Endothelial cell of umbilical vein (primary cell): ENCODE measurements at regions not wholly inside any gene's neighbourhood (a gene's known extent, or its start where the extent isn't known, plus 50 kb on each side); places are given as distances from the start of the nearest gene placed in this dataset.

Experiments
- BruUV-seq: library from RNA; stranded (reverse); fragments of 400-500 nt; replicated peaks from 2 replicates; lab custom pipeline; 2021; lab: Mats Ljungman, UMichigan
- CTCF ChIA-PET: fragments of 300-600, 350-600 bp; sonication (Branson Sonifier 250); formaldehyde crosslinking; loops from one replicate; lab custom pipeline; 2021; ENCODE audit warnings: antibody characterized with exemption, inconsistent platforms; lab: Charles Lee
- POLR2A ChIA-PET: fragments of 300-600, 350-600 bp; sonication (Branson Sonifier 250); formaldehyde crosslinking; loops from one replicate; lab custom pipeline; 2021; ENCODE audit warnings: antibody characterized with exemption, inconsistent platforms; lab: Charles Lee
- DNase-seq: peaks from one replicate; pipeline ENCODE4 v3.0.0-alpha.2; 2011; ENCODE audit warnings: low read depth, low spot score
- FAIRE-seq: peaks from 2 replicates; lab custom pipeline; 2011; peaks lifted over from hg19 to GRCh38; lab: Jason Lieb, UNC
- H2AFZ ChIP-seq: 2 replicates; pipeline ENCODE4 v1.6.0; 2012; ENCODE audit warnings: low read depth, low read length, control low read depth, inconsistent platforms
- H3K27ac ChIP-seq: 2 replicates; pipeline ENCODE4 v1.5.1; 2011; ENCODE audit warnings: low read depth, mild to moderate bottlenecking, control low read depth, low read length, moderate library complexity; ENCODE audit not compliant: insufficient read depth
- H3K27me3 ChIP-seq, 2 experiments: 2 replicates each; pipeline versions ENCODE4 v1.6.0 to v1.6.1; 2011; ENCODE audit warnings: low read length in 2 of 2, mixed read lengths in 1 of 2; ENCODE audit not compliant: control insufficient read depth in 2 of 2, insufficient read depth in 2 of 2
- H3K36me3 ChIP-seq, 2 experiments: 2 replicates in 1 of 2; 3 replicates in 1 of 2; pipeline ENCODE4 v1.5.1; 2011; ENCODE audit warnings: low read length in 2 of 2, mild to moderate bottlenecking in 1 of 2, moderate library complexity in 1 of 2; ENCODE audit not compliant: control insufficient read depth in 2 of 2, insufficient read depth in 2 of 2; ENCODE audit errors: extremely low read depth in 1 of 2
- H3K4me1 ChIP-seq: 3 replicates; pipeline ENCODE4 v1.5.1; 2011; ENCODE audit warnings: mild to moderate bottlenecking, low read length; ENCODE audit not compliant: control insufficient read depth, insufficient read depth; ENCODE audit errors: extremely low read depth
- H3K4me2 ChIP-seq: 2 replicates; pipeline ENCODE4 v1.6.1; 2011; ENCODE audit warnings: low read length, control low read depth, mixed read lengths; ENCODE audit not compliant: insufficient read depth
- H3K4me3 ChIP-seq, 3 experiments: fragments of 200-600 bp in 1 of 3; sonication (generic), shearing (Covaris generic) in 1 of 3; replicated peaks in 1 of 3; 2 replicates each; pipeline ENCODE4 v1.5.1; 2011 to 2016; ENCODE audit warnings: control low read depth in 3 of 3, low read length in 3 of 3, mild to moderate bottlenecking in 2 of 3, inconsistent platforms in 1 of 3, low read depth in 1 of 3, moderate library complexity in 1 of 3; ENCODE audit not compliant: insufficient read depth in 1 of 3
- H3K79me2 ChIP-seq: 2 replicates; pipeline ENCODE4 v1.6.0; 2012; ENCODE audit warnings: low read length, inconsistent platforms; ENCODE audit not compliant: control insufficient read depth, insufficient read depth
- H3K9ac ChIP-seq: replicated peaks from 2 replicates; pipeline ENCODE3; 2011; ENCODE audit warnings: low read length, control low read depth; ENCODE audit not compliant: insufficient read depth; ENCODE audit errors: extremely low read depth
- H3K9me1 ChIP-seq: replicated peaks from 3 replicates; pipeline ENCODE4 v1.6.0; 2011; ENCODE audit warnings: mild to moderate bottlenecking, low read length; ENCODE audit not compliant: control insufficient read depth, insufficient read depth; ENCODE audit errors: extremely low read depth
- H3K9me3 ChIP-seq: replicated peaks from 2 replicates; pipeline ENCODE4 v1.5.1; 2012; ENCODE audit warnings: low read length, inconsistent platforms; ENCODE audit not compliant: control insufficient read depth, insufficient read depth
- H4K20me1 ChIP-seq: replicated peaks from 2 replicates; pipeline ENCODE3; 2011; ENCODE audit warnings: mild to moderate bottlenecking, low read length; ENCODE audit not compliant: control insufficient read depth, insufficient read depth; ENCODE audit errors: extremely low read depth
- CTCF ChIP-seq, 2 donors: IDR thresholded peaks; 1 replicate in 1 of 2; 2 replicates in 1 of 2; pipeline ENCODE4 v1.5.1; 2011; ENCODE audit warnings: low read length in 2 of 2, mild to moderate bottlenecking in 2 of 2, moderate library complexity in 2 of 2, control low read depth in 1 of 2, inconsistent platforms in 1 of 2, low read depth in 1 of 2; ENCODE audit not compliant: insufficient read depth in 1 of 2; ENCODE audit errors: extremely low read depth in 1 of 2
- EZH2 ChIP-seq: IDR thresholded peaks from 2 replicates; pipeline ENCODE4 v1.6.1; 2012; ENCODE audit warnings: borderline replicate concordance, low read depth, mild to moderate bottlenecking, moderate library complexity, low read length, inconsistent platforms; ENCODE audit not compliant: severe bottlenecking
- FOS ChIP-seq: IDR thresholded peaks from 2 replicates; pipeline ENCODE4 v1.6.1; 2011; ENCODE audit warnings: mild to moderate bottlenecking, low read length, moderate library complexity, borderline replicate concordance; ENCODE audit not compliant: insufficient read depth
- GATA2 ChIP-seq: IDR thresholded peaks from 2 replicates; pipeline ENCODE4 v1.7.0; 2011; ENCODE audit warnings: low read depth, mild to moderate bottlenecking, moderate library complexity, mixed read lengths, low read length; ENCODE audit not compliant: insufficient read length, insufficient read depth
- JUN ChIP-seq: IDR thresholded peaks from 2 replicates; pipeline ENCODE4 v1.6.1; 2011; ENCODE audit warnings: borderline replicate concordance, low read depth; ENCODE audit not compliant: insufficient read length, insufficient read depth
- MAX ChIP-seq: IDR thresholded peaks from 2 replicates; pipeline ENCODE4 v1.6.1; 2011; ENCODE audit not compliant: insufficient read depth, insufficient read length
- MYC ChIP-seq: IDR thresholded peaks from one replicate; pipeline ENCODE4 v1.6.1; 2011; ENCODE audit warnings: mild to moderate bottlenecking, low read depth, low read length
- POLR2A ChIP-seq: IDR thresholded peaks from 2 replicates; pipeline ENCODE4 v1.6.1; 2012; ENCODE audit warnings: low read depth, mild to moderate bottlenecking, control low read depth, low read length
- POLR2AphosphoS5 ChIP-seq: IDR thresholded peaks from 2 replicates; pipeline ENCODE4 v1.6.1; 2012; ENCODE audit warnings: low read depth, mild to moderate bottlenecking, control low read depth, low read length, moderate library complexity; ENCODE audit not compliant: insufficient read depth
- dilution Hi-C: fragments of 300-500 bp; cut with MboI; formaldehyde crosslinking; loops from one replicate; pipeline ENCODE4 v1.15.0; 2019; ENCODE audit warnings: low sequenced_read_pairs; ENCODE audit not compliant: extremely low pct_ligation_motif_present
- intact Hi-C: fragments of 100-400 bp; cut with micrococcal nuclease; formaldehyde crosslinking; loops from one replicate; pipeline ENCODE4 v1.10.0; 2022

GRCh38 chr4:42710761-42711160 lies 53.9 kb upstream of the ATP8A1 start:
- Histone ChIP-seq H3K9me3 (no peaks in the 10 kb centered on the region), H3K79me2 (no peaks in the 10 kb centered on the region), H3K9me1 (no peaks in the 10 kb centered on the region), H3K4me1 (no peaks in the 10 kb centered on the region), H3K9ac (no peak overlapping the region), H3K4me2 (no peak overlapping the region), H3K27ac (no peak overlapping the region), H3K4me3 (no peak overlapping the region), H3K27me3 (no peaks in the 10 kb centered on the region), H3K36me3 (no peaks in the 10 kb centered on the region), H4K20me1 (no peaks in the 10 kb centered on the region), H2AFZ (no peak overlapping the region)
- DNase-seq (no peak), FAIRE-seq (no peak)
- no TSS peak for BruUV-seq
- dilution Hi-C loops: no loop called here
- intact Hi-C loops: no loop called here
- POLR2A ChIA-PET: no interaction called here
- CTCF ChIA-PET: no interaction called here
- TF ChIP-seq MYC (no peak), POLR2A (no peak), POLR2AphosphoS5 (no peak), JUN (no peak), CTCF (IDR thresholded peaks at IDR 0.05; ENCODE audit: extremely low read depth in 1 of 2, insufficient read depth in 1 of 2, low read depth in 1 of 2, low read length in 2 of 2) (no peak), MAX (no peak), EZH2 (no peak), GATA2 (no peak), FOS (no peak)
